ENCODE measurements at regions not wholly inside any gene's neighbourhood (a gene's known extent, or its start where the extent isn't known, plus 50 kb on each side); places are given as distances from the start of the nearest gene placed in this dataset.

DNA sequence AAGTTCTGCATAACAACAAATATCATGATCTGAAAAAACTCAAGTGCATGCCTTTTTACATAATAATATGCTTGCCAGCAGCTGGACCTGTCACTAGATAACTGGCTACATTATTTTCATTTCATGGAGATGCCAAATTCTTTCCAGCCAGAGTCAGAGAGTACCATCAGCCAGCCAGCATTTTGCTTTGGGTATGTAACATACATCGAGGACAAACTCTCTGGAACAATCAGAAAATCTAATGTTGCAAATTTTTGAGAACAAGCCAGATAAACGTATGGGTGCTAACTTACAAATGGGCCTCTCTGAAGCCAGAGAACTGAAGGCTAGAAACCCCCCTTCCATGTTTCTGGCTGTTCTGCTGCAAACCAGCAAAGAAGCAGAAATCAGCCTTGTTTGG lies 76.3 kb upstream of the BACE2 start:
- Histone ChIP-seq H3K4me3 (ENCODE audit: low read length in 2 of 2) (no peak overlapping the region), H3K9me3 (ENCODE audit: control insufficient read depth in 2 of 2, low read length in 2 of 2) (no peaks in the 10 kb centered on the region), H3K9ac (ENCODE audit: low read depth in 1 of 2, low read length in 2 of 2) (no peak overlapping the region), H3K27ac (ENCODE audit: low read depth in 2 of 2, low read length in 2 of 2) (no peak overlapping the region), H3K36me3 (ENCODE audit: control insufficient read depth in 2 of 2, insufficient read depth in 2 of 2, low read length in 2 of 2) (no peaks in the 10 kb centered on the region), H3K4me1 (ENCODE audit: control insufficient read depth in 2 of 2, insufficient read depth in 2 of 2, low read length in 2 of 2) (no peaks in the 10 kb centered on the region), H3K27me3 (ENCODE audit: control insufficient read depth in 2 of 2, insufficient read depth in 2 of 2, low read length in 2 of 2) (no peaks in the 10 kb centered on the region)

DNA sequence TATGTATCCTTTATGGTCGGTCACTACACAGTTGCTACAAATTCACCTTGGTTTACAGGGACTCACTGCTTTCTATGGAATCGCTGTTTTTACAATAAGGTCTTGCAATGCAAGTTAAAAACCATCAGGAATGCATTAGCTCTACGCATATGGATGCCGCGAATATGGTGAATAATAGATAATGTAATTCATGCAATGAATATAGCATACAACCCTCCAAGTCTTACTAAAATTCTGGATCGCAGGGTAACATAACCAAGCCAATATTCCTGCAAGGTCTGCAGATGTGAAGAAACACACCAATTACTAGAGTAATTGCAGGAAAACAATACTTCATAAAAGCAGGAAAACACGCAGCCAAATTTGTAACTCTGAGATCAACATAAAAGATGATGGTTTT lies 75.6 kb upstream of the BACE2 start:
- Histone ChIP-seq H3K27me3 (ENCODE audit: control insufficient read depth in 2 of 2, insufficient read depth in 2 of 2, low read length in 2 of 2) (no peaks in the 10 kb centered on the region), H3K36me3 (ENCODE audit: control insufficient read depth in 2 of 2, insufficient read depth in 2 of 2, low read length in 2 of 2) (no peaks in the 10 kb centered on the region), H3K4me3 (ENCODE audit: low read length in 2 of 2) (no peak overlapping the region), H3K9ac (ENCODE audit: low read depth in 1 of 2, low read length in 2 of 2) (no peak overlapping the region), H3K9me3 (ENCODE audit: control insufficient read depth in 2 of 2, low read length in 2 of 2) (no peaks in the 10 kb centered on the region), H3K4me1 (ENCODE audit: control insufficient read depth in 2 of 2, insufficient read depth in 2 of 2, low read length in 2 of 2) (no peaks in the 10 kb centered on the region), H3K27ac (ENCODE audit: low read depth in 2 of 2, low read length in 2 of 2) (no peak overlapping the region)

GRCh38 chr21:41095983-41096382 lies 72.0 kb upstream of the BACE2 start:
- no peak overlapping the region for H3K27ac ChIP-seq (ENCODE audit: low read depth in 2 of 2, low read length in 2 of 2)
- H3K27me3 ChIP-seq (ENCODE audit: control insufficient read depth in 2 of 2, insufficient read depth in 2 of 2, low read length in 2 of 2) = no peaks in the 10 kb centered on the region
- no peak overlapping the region for H3K4me3 ChIP-seq (ENCODE audit: low read length in 2 of 2)
- no peaks in the 10 kb centered on the region for H3K4me1 ChIP-seq (ENCODE audit: control insufficient read depth in 2 of 2, insufficient read depth in 2 of 2, low read length in 2 of 2)
- no peaks in the 10 kb centered on the region for H3K9me3 ChIP-seq (ENCODE audit: control insufficient read depth in 2 of 2, low read length in 2 of 2)
- H3K9ac ChIP-seq (ENCODE audit: low read depth in 1 of 2, low read length in 2 of 2) = no peak overlapping the region
- no peaks in the 10 kb centered on the region for H3K36me3 ChIP-seq (ENCODE audit: control insufficient read depth in 2 of 2, insufficient read depth in 2 of 2, low read length in 2 of 2)

DNA sequence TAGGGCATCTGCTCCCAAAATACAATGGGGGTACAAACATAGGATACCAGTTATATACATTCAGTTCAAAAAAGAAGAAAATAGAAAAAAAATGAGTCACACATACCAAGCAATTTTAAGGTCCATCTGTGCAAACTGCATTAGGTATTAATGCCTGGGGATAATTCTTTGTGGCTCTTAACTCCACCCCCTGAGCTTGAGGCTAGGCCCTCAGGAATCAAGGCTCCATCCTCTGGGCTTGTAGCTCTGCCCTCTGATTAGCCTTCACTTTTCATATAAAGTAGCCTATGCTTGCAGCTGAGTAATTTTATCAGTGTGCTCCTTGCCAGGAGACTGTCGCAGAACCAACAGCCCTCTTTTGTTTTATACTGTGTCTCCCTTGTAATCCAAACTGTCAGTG lies 69.9 kb upstream of the BACE2 start:
- Histone ChIP-seq H3K27me3 (ENCODE audit: control insufficient read depth in 2 of 2, insufficient read depth in 2 of 2, low read length in 2 of 2) (no peaks in the 10 kb centered on the region), H3K9ac (ENCODE audit: low read depth in 1 of 2, low read length in 2 of 2) (no peak overlapping the region), H3K36me3 (ENCODE audit: control insufficient read depth in 2 of 2, insufficient read depth in 2 of 2, low read length in 2 of 2) (no peaks in the 10 kb centered on the region), H3K4me3 (ENCODE audit: low read length in 2 of 2) (no peak overlapping the region), H3K4me1 (ENCODE audit: control insufficient read depth in 2 of 2, insufficient read depth in 2 of 2, low read length in 2 of 2) (no peaks in the 10 kb centered on the region), H3K9me3 (ENCODE audit: control insufficient read depth in 2 of 2, low read length in 2 of 2) (no peaks in the 10 kb centered on the region), H3K27ac (ENCODE audit: low read depth in 2 of 2, low read length in 2 of 2) (no peak overlapping the region)

DNA sequence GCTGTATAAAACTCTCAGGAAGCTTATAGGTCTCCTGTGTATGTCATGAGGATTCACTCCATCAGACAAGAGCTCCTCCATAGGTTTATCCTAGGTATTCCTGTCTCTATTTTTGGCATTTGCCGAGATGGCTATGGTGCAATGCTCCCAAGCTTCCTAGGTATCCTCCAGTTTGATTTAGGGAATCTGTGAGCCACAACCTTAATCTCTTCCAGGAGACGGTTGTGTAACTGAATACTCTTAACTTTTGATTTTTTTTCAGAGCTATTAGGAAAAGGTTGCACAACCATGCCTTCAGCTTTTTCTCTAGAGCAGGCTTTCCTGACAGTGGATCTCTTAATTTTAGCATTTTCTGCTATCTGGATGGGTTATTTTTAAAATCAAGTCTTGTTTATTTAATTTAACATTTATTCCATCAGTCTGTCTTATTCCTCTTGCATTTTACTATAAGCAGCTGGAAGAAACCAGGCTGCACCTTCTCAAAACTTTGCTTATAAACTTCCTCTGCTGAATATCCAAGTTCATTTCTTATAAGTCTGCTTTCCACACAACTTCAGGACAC lies 69.4 kb upstream of the BACE2 start:
- H3K9me3 ChIP-seq (ENCODE audit: control insufficient read depth in 2 of 2, low read length in 2 of 2) = no peaks in the 10 kb centered on the region
- no peak overlapping the region for H3K9ac ChIP-seq (ENCODE audit: low read depth in 1 of 2, low read length in 2 of 2)
- no peak overlapping the region for H3K27ac ChIP-seq (ENCODE audit: low read depth in 2 of 2, low read length in 2 of 2)
- H3K4me1 ChIP-seq (ENCODE audit: control insufficient read depth in 2 of 2, insufficient read depth in 2 of 2, low read length in 2 of 2) = no peaks in the 10 kb centered on the region
- no peaks in the 10 kb centered on the region for H3K36me3 ChIP-seq (ENCODE audit: control insufficient read depth in 2 of 2, insufficient read depth in 2 of 2, low read length in 2 of 2)
- H3K4me3 ChIP-seq (ENCODE audit: low read length in 2 of 2) = no peak overlapping the region
- no peaks in the 10 kb centered on the region for H3K27me3 ChIP-seq (ENCODE audit: control insufficient read depth in 2 of 2, insufficient read depth in 2 of 2, low read length in 2 of 2)

DNA sequence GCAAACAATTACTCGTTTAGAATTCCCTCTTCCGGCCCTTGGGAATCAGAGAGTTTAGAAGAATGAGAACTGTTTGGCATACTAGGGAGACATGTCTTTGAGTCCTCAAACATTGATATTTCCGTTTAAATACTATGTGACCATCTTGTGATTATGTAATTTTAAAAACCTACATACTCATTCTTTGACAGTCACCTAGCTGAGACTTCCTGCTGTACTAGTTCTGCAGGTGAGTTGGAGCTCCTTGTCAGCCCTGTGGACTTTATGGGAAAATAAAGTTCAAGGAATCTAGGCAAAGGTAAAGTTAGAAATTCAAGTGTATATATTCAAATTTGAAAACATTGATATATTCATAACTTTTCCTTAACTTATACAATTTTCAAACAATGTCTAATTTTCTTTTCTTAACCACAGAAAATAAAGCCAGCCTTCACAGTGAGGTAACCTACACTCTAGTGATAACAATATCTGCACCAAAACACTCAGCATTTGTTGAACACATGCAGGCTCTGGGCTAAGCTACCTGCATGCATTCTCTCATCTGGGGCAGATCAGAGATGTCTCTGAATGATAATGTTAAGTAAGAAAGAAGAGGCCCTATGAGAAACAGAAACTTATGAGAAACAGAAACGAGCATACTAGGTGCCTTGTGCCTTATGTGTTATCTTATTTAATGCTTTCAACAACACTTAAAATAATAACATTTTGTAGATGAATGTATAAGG lies 67.0 kb upstream of the BACE2 start:
- Histone ChIP-seq H3K4me3 (ENCODE audit: low read length in 2 of 2) (no peak overlapping the region), H3K9me3 (ENCODE audit: control insufficient read depth in 2 of 2, low read length in 2 of 2) (no peaks in the 10 kb centered on the region), H3K27ac (ENCODE audit: low read depth in 2 of 2, low read length in 2 of 2) (no peak overlapping the region), H3K36me3 (ENCODE audit: control insufficient read depth in 2 of 2, insufficient read depth in 2 of 2, low read length in 2 of 2) (no peaks in the 10 kb centered on the region), H3K9ac (ENCODE audit: low read depth in 1 of 2, low read length in 2 of 2) (no peak overlapping the region), H3K4me1 (ENCODE audit: control insufficient read depth in 2 of 2, insufficient read depth in 2 of 2, low read length in 2 of 2) (no peaks in the 10 kb centered on the region), H3K27me3 (ENCODE audit: control insufficient read depth in 2 of 2, insufficient read depth in 2 of 2, low read length in 2 of 2) (no peaks in the 10 kb centered on the region)

GRCh38 chr21:41102281-41102680 lies 65.7 kb upstream of the BACE2 start:
- Histone ChIP-seq H3K9me3 (ENCODE audit: control insufficient read depth in 2 of 2, low read length in 2 of 2) (no peaks in the 10 kb centered on the region), H3K36me3 (ENCODE audit: control insufficient read depth in 2 of 2, insufficient read depth in 2 of 2, low read length in 2 of 2) (no peaks in the 10 kb centered on the region), H3K4me3 (ENCODE audit: low read length in 2 of 2) (no peak overlapping the region), H3K27me3 (ENCODE audit: control insufficient read depth in 2 of 2, insufficient read depth in 2 of 2, low read length in 2 of 2) (peaks cover 0 to 1% of the 10 kb centered on the region in 2 donors), H3K27ac (ENCODE audit: low read depth in 2 of 2, low read length in 2 of 2) (no peak overlapping the region), H3K9ac (ENCODE audit: low read depth in 1 of 2, low read length in 2 of 2) (no peak overlapping the region), H3K4me1 (ENCODE audit: control insufficient read depth in 2 of 2, insufficient read depth in 2 of 2, low read length in 2 of 2) (no peaks in the 10 kb centered on the region)

DNA sequence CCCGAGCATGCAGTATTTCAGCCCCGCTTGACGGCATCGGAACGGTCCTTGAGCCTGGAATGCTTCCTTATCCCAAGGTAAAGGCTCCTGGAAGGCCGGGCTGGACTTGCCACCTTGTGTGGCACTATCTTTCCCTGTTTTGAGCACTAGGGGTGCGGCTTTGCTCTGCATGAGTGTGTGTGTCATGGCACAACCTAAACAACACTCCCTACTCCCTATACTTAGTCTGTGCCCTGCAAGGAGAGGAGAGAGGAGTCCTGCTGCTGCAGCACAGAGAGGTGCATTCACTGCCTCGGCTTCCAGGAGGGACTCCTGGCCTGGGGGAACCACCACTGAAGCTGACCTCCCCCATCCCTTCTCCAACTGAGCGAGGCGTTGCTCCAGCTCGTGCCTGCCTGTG lies 60.4 kb upstream of the BACE2 start:
- no peaks in the 10 kb centered on the region for H3K36me3 ChIP-seq (ENCODE audit: control insufficient read depth in 2 of 2, insufficient read depth in 2 of 2, low read length in 2 of 2)
- H3K4me1 ChIP-seq (ENCODE audit: control insufficient read depth in 2 of 2, insufficient read depth in 2 of 2, low read length in 2 of 2) = peaks cover 0 to under 1% of the 10 kb centered on the region in 2 donors
- H3K9me3 ChIP-seq (ENCODE audit: control insufficient read depth in 2 of 2, low read length in 2 of 2) = no peaks in the 10 kb centered on the region
- H3K27me3 ChIP-seq (ENCODE audit: control insufficient read depth in 2 of 2, insufficient read depth in 2 of 2, low read length in 2 of 2) = peaks cover 6 to 18% of the 10 kb centered on the region in 2 donors
- no peak overlapping the region for H3K9ac ChIP-seq (ENCODE audit: low read depth in 1 of 2, low read length in 2 of 2)
- H3K4me3 ChIP-seq (ENCODE audit: low read length in 2 of 2) = no peak overlapping the region
- H3K27ac ChIP-seq (ENCODE audit: low read depth in 2 of 2, low read length in 2 of 2) = no peak overlapping the region

DNA sequence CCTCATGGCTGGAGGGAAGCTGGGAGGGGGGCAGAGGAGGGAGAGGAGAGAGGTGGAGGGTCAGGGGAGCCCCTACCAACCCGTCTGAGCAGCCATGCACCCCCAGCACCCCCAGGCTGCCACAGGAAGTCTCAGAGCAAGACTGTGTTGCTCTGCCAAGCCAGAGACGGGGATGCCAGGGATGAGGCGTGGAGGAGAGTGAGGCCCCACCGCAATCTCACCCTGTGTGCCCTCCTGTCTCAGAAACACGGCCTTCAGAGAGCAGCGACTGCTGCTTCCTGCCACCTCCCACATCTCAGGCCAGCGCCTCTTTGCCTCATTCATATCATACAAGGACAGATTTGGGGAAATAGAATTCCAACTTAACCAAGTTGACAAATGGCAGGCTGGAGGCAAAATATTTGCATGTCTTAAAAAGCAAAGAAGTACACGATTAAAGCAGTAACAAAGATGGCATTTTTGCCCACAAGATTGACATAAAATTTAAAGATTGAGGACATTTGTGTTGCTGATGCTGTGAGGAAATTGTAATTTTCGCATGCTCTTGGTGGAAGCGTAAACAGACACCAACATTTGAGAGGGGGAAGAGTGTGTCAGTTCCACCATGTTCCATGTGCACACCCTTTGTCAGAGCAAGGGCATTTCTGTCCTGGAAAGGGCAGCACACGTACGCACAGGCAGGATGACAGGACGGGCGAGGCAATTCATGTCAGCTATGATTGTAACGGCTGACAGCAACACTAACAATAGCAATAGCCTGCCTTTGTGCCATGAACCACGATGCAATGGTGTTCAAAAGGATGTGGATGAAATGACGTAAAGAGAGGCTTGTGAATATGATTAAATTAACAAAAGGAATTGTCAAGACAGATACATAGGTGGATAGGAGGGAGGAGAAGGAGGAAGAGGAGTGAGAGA lies 59.0 kb upstream of the BACE2 start:
- Histone ChIP-seq H3K27ac (ENCODE audit: low read depth in 2 of 2, low read length in 2 of 2) (no peak overlapping the region), H3K9me3 (ENCODE audit: control insufficient read depth in 2 of 2, low read length in 2 of 2) (no peaks in the 10 kb centered on the region), H3K27me3 (ENCODE audit: control insufficient read depth in 2 of 2, insufficient read depth in 2 of 2, low read length in 2 of 2) (peaks cover 6 to 18% of the 10 kb centered on the region in 2 donors), H3K4me3 (ENCODE audit: low read length in 2 of 2) (no peak overlapping the region), H3K4me1 (ENCODE audit: control insufficient read depth in 2 of 2, insufficient read depth in 2 of 2, low read length in 2 of 2) (peaks cover 0 to 3% of the 10 kb centered on the region in 2 donors), H3K36me3 (ENCODE audit: control insufficient read depth in 2 of 2, insufficient read depth in 2 of 2, low read length in 2 of 2) (no peaks in the 10 kb centered on the region), H3K9ac (ENCODE audit: low read depth in 1 of 2, low read length in 2 of 2) (no peak overlapping the region)

- peaks cover 6 to 18% of the 10 kb centered on the region in 2 donors for H3K27me3 ChIP-seq (ENCODE audit: control insufficient read depth in 2 of 2, insufficient read depth in 2 of 2, low read length in 2 of 2)
- peaks cover 0 to 3% of the 10 kb centered on the region in 2 donors for H3K4me1 ChIP-seq (ENCODE audit: control insufficient read depth in 2 of 2, insufficient read depth in 2 of 2, low read length in 2 of 2)
- no peak overlapping the region for H3K27ac ChIP-seq (ENCODE audit: low read depth in 2 of 2, low read length in 2 of 2)
- H3K4me3 ChIP-seq (ENCODE audit: low read length in 2 of 2) = no peak overlapping the region
- H3K36me3 ChIP-seq (ENCODE audit: control insufficient read depth in 2 of 2, insufficient read depth in 2 of 2, low read length in 2 of 2) = no peaks in the 10 kb centered on the region
- no peaks in the 10 kb centered on the region for H3K9me3 ChIP-seq (ENCODE audit: control insufficient read depth in 2 of 2, low read length in 2 of 2)
- H3K9ac ChIP-seq (ENCODE audit: low read depth in 1 of 2, low read length in 2 of 2) = no peak overlapping the region
Measured at GRCh38 chr21:41110161-41110560, 57.8 kb upstream of the BACE2 start.

All from mucosa of rectum (tissue), 2 donors.